Activated CD4-positive, alpha-beta T cell treated with anti-CD3 and anti-CD28 coated beads for 24 hours (primary cell): ENCODE measurements at regions not wholly inside any gene's neighbourhood (a gene's known extent, or its start where the extent isn't known, plus 50 kb on each side); places are given as distances from the start of the nearest gene placed in this dataset.
"Not testable (repeated sequence)": the region's sequence is repeated elsewhere in the genome, so short reads cannot be mapped to it uniquely, and the experiment has no call there.

Source experiments
- DNase-seq, 2 donors: peaks; one replicate each; pipeline ENCODE4 v3.0.0-alpha.2; 2020; ENCODE audit warnings: low read depth in 2 of 2

- DNase-seq, result no peak
Observed at GRCh38 chr10:105729428-105729827, 1088.3 kb downstream of the SORCS3 start.

GRCh38 chr10:105727586-105727985, 1086.5 kb downstream of the SORCS3 start:
- not testable (repeated sequence) for DNase-seq

- DNase-seq, result no peak
Observed at GRCh38 chr10:105727131-105727530, 1086.0 kb downstream of the SORCS3 start.

- DNase-seq, result no peak
Observed at GRCh38 chr10:105726149-105726548, 1085.1 kb downstream of the SORCS3 start.

GRCh38 chr10:105725007-105725406, 1083.9 kb downstream of the SORCS3 start:
- no peak for DNase-seq

GRCh38 chr10:105718207-105718995, 1077.3 kb downstream of the SORCS3 start:
- DNase-seq, result no peak

GRCh38 chr10:105714728-105715127, 1073.6 kb downstream of the SORCS3 start:
- no peak for DNase-seq

- no peak for DNase-seq
Observed at GRCh38 chr10:105707603-105708002, 1066.5 kb downstream of the SORCS3 start.

GRCh38 chr10:105706281-105707026, 1065.4 kb downstream of the SORCS3 start:
- no peak for DNase-seq

GRCh38 chr10:105702211-105702610, 1061.1 kb downstream of the SORCS3 start:
- no peak for DNase-seq

GRCh38 chr10:105700218-105700617, 1059.1 kb downstream of the SORCS3 start:
- no peak for DNase-seq

- no peak for DNase-seq
Observed at GRCh38 chr10:105699504-105699903, 1058.4 kb downstream of the SORCS3 start.

- DNase-seq, result no peak
Observed at GRCh38 chr10:105698592-105698991, 1057.5 kb downstream of the SORCS3 start.

- DNase-seq, result no peak
Observed at GRCh38 chr10:105697290-105697780, 1056.2 kb downstream of the SORCS3 start.

- DNase-seq, result no peak
Observed at GRCh38 chr10:105691811-105692210, 1050.7 kb downstream of the SORCS3 start.

GRCh38 chr10:105682911-105683310, 1041.8 kb downstream of the SORCS3 start:
- no peak for DNase-seq

- no peak for DNase-seq
Observed at GRCh38 chr10:105681051-105681450, 1040.0 kb downstream of the SORCS3 start.

- no peak for DNase-seq
Observed at GRCh38 chr10:105679781-105680180, 1038.7 kb downstream of the SORCS3 start.

- DNase-seq, result no peak
Observed at GRCh38 chr10:105675333-105675732, 1034.2 kb downstream of the SORCS3 start.

- DNase-seq, result no peak
Observed at GRCh38 chr10:105674448-105674847, 1033.4 kb downstream of the SORCS3 start.

- no peak for DNase-seq
Observed at GRCh38 chr10:105658696-105659095, 1017.6 kb downstream of the SORCS3 start.

- DNase-seq, result no peak
Observed at GRCh38 chr10:105656856-105657255, 1015.8 kb downstream of the SORCS3 start.

- no peak for DNase-seq
Observed at GRCh38 chr10:105650306-105650705, 1009.2 kb downstream of the SORCS3 start.
